ENCODE measurements at regions not wholly inside any gene's neighbourhood (a gene's known extent, or its start where the extent isn't known, plus 50 kb on each side); places are given as distances from the start of the nearest gene placed in this dataset.

- TF ChIP-seq CHD7 (IDR thresholded peaks at IDR 0.05; ENCODE audit: insufficient replicate concordance, low read length) (no peak), USF2 (IDR thresholded peaks at IDR 0.05; ENCODE audit: low read length) (no peak), BACH1 (IDR thresholded peaks at IDR 0.05; ENCODE audit: low read length) (no peak), TCF12 (IDR thresholded peaks at IDR 0.05; ENCODE audit: low read depth, low read length) (no peak), MAX (IDR thresholded peaks at IDR 0.05) (no peak), JUN (IDR thresholded peaks at IDR 0.05; ENCODE audit: low read depth, low read length) (no peak), ATF3 (IDR thresholded peaks at IDR 0.05; ENCODE audit: insufficient read depth, low read depth, low read length) (no peak)
Measured at GRCh38 chr4:125181804-125182203, 133.0 kb upstream of the FAT4 start (continued).

Data from H1 (cell line).